NB4 (cell line): ENCODE measurements at regions not wholly inside any gene's neighbourhood (a gene's known extent, or its start where the extent isn't known, plus 50 kb on each side); places are given as distances from the start of the nearest gene placed in this dataset.
"Not testable (repeated sequence)": the region's sequence is repeated elsewhere in the genome, so short reads cannot be mapped to it uniquely, and the experiment has no call there.

ENCODE experiments used
- CTCF ChIP-seq: IDR thresholded peaks from one replicate; pipeline ENCODE4 v1.5.1; 2012; ENCODE audit warnings: low read depth, low read length
- POLR2A ChIP-seq: IDR thresholded peaks from 2 replicates; pipeline ENCODE4 v1.6.1; 2011; ENCODE audit warnings: mild to moderate bottlenecking; ENCODE audit not compliant: insufficient read length; ENCODE audit errors: extremely low read depth

- not testable (repeated sequence) for TF ChIP-seq CTCF, POLR2A
Measured at GRCh38 chr15:31687088-31687487, 343.2 kb upstream of the CHRNA7 start.
